ENCODE measurements at regions not wholly inside any gene's neighbourhood (a gene's known extent, or its start where the extent isn't known, plus 50 kb on each side); places are given as distances from the start of the nearest gene placed in this dataset.

DNA sequence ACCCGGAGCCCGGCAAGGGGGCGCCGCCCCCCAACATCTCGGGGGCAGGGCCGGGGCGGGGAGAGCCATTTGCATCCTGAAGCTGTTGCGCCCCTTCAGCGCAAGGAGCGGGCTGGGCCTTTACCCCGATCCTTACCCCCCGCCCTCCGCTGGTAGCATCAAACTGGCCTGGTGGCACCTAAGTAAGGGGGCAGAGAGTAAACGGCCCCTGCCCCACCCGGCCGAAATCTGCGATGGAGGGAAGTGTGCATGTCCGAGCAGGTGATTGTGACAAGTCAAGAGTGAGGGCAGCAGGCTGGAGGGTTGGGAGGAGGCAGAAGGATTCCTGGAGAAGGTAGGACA, 101.2 kb downstream of the ESM1 start:
- no peak overlapping the region for H3K27ac ChIP-seq
- TF ChIP-seq ZFX (IDR thresholded peaks at IDR 0.05), result no peak
- no peak for TF ChIP-seq CTCF (conservative IDR thresholded peaks at IDR 0.05)

DNA sequence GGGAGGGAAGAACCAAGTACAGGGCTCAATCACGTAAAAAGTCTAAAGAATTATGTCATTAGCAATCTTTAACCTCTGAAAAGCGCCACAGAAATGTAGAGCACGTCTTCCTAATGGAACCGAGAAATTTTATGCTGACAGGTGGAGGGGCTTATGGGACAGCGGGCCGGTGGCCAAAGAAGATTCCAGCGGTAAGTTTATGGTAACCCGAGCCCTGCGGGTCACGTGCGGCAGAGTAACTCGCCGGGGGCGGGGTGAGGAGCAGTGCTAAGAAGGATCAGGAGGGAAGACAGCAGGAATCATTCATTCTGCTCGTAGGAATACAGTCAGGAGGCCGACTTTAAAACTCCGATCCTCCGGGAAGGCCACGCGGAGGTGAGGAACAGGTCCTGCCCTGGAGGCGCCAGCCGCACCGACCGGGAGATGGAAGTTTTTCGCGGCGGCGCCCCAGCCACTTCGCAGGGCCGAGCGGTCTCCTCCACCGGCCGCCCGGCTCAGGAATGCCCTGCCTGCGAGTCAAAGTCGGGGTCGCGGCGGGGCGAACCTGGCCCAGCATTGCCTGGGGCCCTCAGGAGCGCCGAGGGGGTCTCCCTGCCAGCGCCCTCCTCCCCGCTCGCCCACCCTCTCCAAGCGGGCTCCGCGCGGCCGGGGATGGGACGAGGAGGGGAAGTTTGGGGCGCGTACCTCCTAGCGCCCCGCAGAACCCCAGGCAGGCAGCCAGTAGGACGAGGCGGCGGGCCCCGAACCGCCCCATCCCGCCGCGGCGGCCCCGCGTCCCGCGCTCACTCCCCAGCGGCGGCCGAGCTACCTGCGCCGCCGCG, 101.8 kb downstream of the ESM1 start:
- no peak overlapping the region for H3K27ac ChIP-seq
- TF ChIP-seq CTCF (conservative IDR thresholded peaks at IDR 0.05), result no peak
- TF ChIP-seq ZFX (IDR thresholded peaks at IDR 0.05), result no peak

GRCh38 chr5:54882841-54883240, 102.6 kb downstream of the ESM1 start:
- no peak overlapping the region for H3K27ac ChIP-seq
- TF ChIP-seq ZFX (IDR thresholded peaks at IDR 0.05) (no peak), CTCF (conservative IDR thresholded peaks at IDR 0.05) (no peak)

DNA sequence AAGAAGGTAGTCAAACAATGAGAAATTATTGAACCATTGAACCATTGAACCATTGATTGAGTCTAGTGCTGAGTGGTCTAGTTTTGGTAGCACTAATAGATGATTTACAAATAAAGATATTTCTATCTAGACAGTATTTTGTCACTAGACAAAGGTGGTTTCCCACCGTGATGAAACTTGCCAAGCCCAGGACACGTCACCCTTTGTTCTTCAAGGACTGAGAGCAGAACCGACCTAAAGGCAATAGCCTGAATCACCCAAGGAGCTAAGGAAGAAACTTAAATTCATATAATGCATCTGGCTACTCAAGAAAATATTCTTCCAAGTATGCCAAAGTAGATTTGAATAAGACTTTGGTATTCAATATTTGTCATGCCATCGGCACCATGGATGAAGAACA, 103.3 kb downstream of the ESM1 start:
- TF ChIP-seq ZFX (IDR thresholded peaks at IDR 0.05), result no peak
- TF ChIP-seq CTCF (conservative IDR thresholded peaks at IDR 0.05), result no peak

GRCh38 chr5:54881286-54882005, 103.9 kb downstream of the ESM1 start:
- TF ChIP-seq CTCF (conservative IDR thresholded peaks at IDR 0.05) (no peak), ZFX (IDR thresholded peaks at IDR 0.05) (no peak)
- no peak overlapping the region for H3K27ac ChIP-seq

More for the DNA sequence above, 103.3 kb downstream of the ESM1 start:
- H3K27ac ChIP-seq, result no peak overlapping the region

DNA sequence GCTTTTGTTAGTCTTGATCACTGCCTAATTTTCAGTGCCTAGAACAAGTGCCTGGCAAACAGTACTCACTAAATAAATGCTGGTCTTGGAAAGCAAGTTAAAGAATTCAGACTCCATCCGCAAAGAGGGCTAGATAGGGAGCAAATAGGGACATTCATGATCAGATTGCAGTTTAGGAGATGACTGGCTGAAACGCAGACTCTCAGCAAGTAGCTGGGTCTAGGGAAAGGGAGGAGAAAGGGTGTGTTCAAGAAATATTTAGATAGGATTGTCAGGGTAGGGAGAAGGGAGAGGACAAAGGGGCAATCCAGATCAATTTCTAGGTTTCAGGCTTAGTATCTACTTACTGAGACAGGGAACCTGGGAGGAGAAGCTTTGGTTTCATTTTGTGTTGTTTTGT, 108.4 kb downstream of the ESM1 start:
- H3K27ac ChIP-seq, result no peak overlapping the region
- TF ChIP-seq ZFX (IDR thresholded peaks at IDR 0.05), result no peak
- TF ChIP-seq CTCF (conservative IDR thresholded peaks at IDR 0.05), result no peak

DNA sequence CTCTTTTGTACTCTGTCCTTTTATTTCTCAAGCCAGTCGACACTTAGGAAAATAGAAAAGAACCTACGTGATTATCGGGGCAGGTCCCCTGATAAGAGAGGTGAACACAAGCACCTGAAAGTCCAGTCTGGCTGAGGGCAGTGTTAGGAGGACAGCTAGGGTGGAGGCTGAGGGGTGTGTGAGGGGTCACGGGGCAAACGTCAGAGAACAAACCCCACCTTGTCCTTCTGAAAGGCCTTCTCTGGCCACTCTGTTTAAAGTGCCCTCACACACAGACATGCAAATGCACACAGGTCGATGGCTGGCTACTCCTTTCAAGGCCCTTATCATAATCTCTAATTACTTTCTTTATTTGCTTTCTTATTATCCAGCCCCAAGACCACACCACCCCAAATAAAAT, 108.8 kb downstream of the ESM1 start:
- TF ChIP-seq ZFX (IDR thresholded peaks at IDR 0.05) (no peak), CTCF (conservative IDR thresholded peaks at IDR 0.05) (no peak)
- H3K27ac ChIP-seq, result no peak overlapping the region
